Epithelial cell of esophagus (primary cell): ENCODE measurements at regions not wholly inside any gene's neighbourhood (a gene's known extent, or its start where the extent isn't known, plus 50 kb on each side); places are given as distances from the start of the nearest gene placed in this dataset.
A peak's percentile ranks its signal among the peaks of the same experiment; 100 is the strongest.

Experiments used
- DNase-seq: peaks from one replicate; pipeline ENCODE4 v3.0.0; 2010; ENCODE audit warnings: low read depth
- H3K4me3 ChIP-seq: 2 replicates; pipeline ENCODE4 v1.5.1; 2011; ENCODE audit warnings: mild to moderate bottlenecking, low read length, control low read depth
- TF ChIP-seq, protein P1 (sequence below): IDR thresholded peaks from 2 replicates; pipeline ENCODE4 v1.5.1; 2011; ENCODE audit warnings: low read depth, mild to moderate bottlenecking, low read length, control low read depth, inconsistent platforms; ENCODE audit not compliant: insufficient read depth; ENCODE audit errors: missing control alignments

DNA sequence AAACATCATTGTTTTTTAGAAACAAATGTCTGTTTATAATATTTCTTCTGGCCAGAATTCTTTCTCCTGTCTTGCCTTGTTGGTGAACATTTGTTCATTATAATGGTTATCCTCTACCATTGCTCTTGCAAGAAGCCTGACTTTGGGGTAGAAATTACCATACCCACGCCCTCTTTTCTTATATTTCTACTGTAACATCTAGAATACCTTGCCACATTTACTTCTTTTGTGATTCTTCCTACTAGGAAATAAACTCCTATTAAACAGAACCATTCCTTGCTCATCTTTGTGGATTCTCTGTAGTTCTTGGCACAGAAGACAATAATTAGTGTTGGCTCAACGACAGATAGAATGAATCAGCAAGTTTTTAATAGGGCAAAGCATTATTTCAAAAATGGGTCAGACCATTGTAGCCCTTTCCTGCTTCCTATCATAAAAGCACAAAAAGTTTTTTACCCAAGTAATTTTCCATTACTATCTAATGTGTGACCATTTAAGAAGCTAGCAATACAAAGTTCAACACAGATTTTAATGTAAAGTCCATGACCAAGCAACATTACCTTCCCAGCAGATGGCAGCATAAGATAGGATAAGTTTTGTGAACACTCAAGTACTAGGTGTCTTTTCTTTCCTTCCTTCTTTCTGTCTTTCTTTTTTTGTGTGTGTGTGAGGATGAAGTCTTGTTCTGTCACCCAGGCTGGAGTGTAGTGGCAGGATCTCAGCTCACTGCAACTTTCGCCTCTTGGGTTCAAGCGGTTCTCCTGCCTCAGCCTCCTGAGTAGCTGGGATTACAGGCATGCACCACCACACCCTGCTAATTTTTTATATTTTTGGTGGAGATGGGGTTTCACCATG, 270.4 kb downstream of the HGF start:
- H3K4me3 ChIP-seq = no peak overlapping the region
- DNase-seq = peak; percentile 79
- TF ChIP-seq, protein P1, sequence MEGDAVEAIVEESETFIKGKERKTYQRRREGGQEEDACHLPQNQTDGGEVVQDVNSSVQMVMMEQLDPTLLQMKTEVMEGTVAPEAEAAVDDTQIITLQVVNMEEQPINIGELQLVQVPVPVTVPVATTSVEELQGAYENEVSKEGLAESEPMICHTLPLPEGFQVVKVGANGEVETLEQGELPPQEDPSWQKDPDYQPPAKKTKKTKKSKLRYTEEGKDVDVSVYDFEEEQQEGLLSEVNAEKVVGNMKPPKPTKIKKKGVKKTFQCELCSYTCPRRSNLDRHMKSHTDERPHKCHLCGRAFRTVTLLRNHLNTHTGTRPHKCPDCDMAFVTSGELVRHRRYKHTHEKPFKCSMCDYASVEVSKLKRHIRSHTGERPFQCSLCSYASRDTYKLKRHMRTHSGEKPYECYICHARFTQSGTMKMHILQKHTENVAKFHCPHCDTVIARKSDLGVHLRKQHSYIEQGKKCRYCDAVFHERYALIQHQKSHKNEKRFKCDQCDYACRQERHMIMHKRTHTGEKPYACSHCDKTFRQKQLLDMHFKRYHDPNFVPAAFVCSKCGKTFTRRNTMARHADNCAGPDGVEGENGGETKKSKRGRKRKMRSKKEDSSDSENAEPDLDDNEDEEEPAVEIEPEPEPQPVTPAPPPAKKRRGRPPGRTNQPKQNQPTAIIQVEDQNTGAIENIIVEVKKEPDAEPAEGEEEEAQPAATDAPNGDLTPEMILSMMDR = peak; percentile 59

DNA sequence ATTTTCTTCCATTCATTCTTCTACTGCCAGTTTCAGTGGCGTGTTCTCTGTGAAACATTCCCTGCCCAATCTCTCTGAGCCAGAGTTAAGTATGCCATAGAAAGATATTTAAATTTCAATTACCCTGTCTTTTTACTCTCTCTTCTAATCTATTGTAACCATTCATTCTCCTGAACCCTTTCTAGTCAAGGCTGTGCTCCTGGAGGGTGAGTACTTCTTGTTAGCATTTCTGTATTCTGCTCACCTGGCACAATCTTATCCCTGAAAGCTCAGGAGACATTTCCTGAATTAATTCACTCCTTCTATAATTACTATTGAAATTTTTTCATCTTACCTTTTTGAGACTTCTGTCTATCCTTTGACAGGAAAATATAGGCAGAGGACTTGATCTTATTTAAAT, 271.7 kb downstream of the HGF start:
- no peak for DNase-seq
- no peak overlapping the region for H3K4me3 ChIP-seq
- TF ChIP-seq, protein P1 = no peak

DNA sequence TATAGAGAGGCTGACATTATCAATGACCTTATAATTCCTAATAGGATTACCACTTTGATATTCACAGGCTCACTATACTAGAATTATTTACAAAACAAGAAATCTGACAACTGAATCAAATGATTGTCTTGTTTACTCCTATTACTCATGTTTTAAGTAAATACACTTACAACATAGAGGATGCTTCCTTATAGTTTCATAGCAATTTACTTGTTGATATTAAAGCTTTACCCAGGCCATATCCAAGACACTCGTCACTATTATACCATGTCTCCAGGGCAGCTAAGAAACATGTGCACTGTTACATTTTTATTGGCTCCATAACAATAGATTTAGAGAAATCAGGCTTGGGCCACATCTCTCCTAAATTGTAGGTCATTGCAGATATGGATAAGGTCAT, 276.9 kb downstream of the HGF start:
- TF ChIP-seq, protein P1 = no peak

DNA sequence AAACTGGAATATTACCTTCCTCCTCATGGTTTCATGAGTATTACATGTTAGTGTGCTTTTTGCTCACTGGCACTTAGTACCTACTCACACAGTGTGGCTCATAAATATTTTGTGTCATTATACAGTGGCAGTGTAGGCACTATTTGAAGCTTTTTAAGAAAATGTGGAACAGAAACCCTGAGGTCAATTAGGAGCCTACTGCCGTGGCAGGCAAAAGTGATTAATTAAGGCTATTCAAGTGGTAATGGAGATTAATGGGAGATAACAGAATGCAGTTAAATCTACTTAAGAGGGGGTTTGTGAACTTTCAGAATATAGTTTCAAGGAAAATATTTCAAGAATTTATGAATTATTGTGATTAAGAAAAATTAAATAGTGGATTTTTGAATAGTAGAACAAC, 277.6 kb downstream of the HGF start:
- TF ChIP-seq, protein P1 = no peak
- no peak overlapping the region for H3K4me3 ChIP-seq
- no peak for DNase-seq

More for the DNA sequence above, 276.9 kb downstream of the HGF start:
- no peak overlapping the region for H3K4me3 ChIP-seq
- no peak for DNase-seq

DNA sequence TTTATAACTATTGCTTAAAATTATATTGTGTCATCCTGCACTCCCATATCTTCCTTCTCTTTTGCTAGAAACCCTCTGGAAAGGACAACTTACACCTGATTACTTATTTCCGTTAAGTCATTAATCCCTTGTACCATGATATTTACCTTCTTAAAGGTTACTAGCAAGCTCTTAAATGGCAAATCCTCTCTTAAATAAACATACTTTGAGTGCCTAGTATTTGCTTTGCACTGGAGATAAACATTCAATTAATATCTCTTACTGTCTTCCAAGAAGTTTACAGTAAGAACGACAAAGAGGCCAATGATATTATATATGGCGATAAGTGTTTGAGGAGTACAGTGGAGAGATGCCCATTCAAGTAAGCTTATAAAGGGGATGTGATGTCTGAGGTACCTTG, 278.3 kb downstream of the HGF start:
- DNase-seq = no peak
- TF ChIP-seq, protein P1 = no peak
- H3K4me3 ChIP-seq = no peak overlapping the region

DNA sequence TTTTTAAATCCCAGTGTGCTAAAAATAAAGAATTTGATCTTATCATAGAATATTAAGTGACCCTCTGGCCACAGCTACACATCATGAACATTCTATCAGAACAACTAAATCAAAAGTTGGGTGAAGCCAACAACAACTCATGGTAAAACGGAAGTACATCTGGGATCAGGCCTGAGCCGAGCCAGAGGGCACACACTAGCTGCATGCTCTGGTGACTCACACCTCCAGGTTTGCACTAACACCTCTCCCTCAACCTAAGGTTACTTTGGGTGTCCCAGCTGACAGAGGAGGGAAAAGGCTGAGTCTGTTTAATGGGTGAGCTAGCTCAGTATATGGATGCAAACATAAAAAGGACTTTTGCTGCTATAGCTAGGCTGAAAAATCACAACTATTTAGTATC, 281.6 kb downstream of the HGF start:
- no peak overlapping the region for H3K4me3 ChIP-seq
- peak; percentile 57 for DNase-seq
- TF ChIP-seq, protein P1 = no peak

DNA sequence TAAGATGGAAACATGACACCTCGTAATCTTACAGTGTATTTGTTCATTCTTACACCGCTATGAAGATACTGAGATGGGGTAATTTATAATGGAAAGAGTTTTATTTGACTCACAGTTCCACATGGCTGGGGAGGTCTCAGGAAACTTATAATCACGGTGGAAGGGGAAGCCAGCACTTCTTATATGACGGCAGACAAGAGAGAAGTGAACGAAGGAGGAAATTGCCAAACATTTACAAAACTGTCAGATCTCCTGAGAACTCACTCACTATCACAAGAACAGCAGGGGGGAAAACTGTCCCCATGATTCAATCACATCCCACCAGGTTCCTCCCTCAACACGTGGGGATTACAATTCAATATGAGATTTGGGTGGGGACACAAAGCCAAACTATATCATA, 282.3 kb downstream of the HGF start:
- DNase-seq = no peak
- TF ChIP-seq, protein P1 = no peak
- no peak overlapping the region for H3K4me3 ChIP-seq
